Skin epidermis (tissue), 12 donors: ENCODE measurements at regions not wholly inside any gene's neighbourhood (a gene's known extent, or its start where the extent isn't known, plus 50 kb on each side); places are given as distances from the start of the nearest gene placed in this dataset.

Source experiments
- H3K27ac ChIP-seq, 21 experiments: fragments of 200-600 bp; sonication (generic) in 11 of 21; one replicate each; pipeline ENCODE4 v1.5.0; 2020; ENCODE audit warnings: mild to moderate bottlenecking in 3 of 21, inconsistent platforms in 2 of 21, moderate library complexity in 2 of 21
- H3K4me3 ChIP-seq, 7 experiments: fragments of 200-600 bp; sonication (generic) in 2 of 7; one replicate each; pipeline ENCODE4 v1.5.0; 2020; ENCODE audit warnings: inconsistent platforms in 2 of 7, mild to moderate bottlenecking in 2 of 7, moderate library complexity in 1 of 7

DNA sequence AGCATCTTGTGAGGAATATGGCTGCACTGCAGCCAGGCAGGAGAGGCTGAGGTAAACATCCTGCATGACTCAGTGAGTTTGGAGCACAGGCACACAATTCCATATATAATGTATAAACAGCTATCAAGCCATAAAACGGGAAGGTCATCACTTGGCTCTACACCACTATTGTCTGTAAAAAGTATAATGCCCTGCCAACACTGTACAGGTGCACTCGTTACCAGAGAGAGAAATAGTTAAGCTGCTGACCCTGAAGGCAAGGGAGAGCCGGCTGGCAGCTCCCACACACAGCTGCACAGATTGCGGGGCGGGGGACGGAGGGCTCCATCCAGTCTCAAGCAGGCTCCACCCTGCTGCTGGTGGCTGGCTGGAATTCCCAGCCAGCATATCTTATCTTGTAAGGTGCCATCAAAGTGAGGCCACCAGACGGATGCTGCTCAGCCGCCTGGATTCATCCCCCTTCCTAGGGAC, 668.1 kb downstream of the SLITRK5 start:
- Histone ChIP-seq H3K4me3 (no peak overlapping the region), H3K27ac (no peak overlapping the region)

DNA sequence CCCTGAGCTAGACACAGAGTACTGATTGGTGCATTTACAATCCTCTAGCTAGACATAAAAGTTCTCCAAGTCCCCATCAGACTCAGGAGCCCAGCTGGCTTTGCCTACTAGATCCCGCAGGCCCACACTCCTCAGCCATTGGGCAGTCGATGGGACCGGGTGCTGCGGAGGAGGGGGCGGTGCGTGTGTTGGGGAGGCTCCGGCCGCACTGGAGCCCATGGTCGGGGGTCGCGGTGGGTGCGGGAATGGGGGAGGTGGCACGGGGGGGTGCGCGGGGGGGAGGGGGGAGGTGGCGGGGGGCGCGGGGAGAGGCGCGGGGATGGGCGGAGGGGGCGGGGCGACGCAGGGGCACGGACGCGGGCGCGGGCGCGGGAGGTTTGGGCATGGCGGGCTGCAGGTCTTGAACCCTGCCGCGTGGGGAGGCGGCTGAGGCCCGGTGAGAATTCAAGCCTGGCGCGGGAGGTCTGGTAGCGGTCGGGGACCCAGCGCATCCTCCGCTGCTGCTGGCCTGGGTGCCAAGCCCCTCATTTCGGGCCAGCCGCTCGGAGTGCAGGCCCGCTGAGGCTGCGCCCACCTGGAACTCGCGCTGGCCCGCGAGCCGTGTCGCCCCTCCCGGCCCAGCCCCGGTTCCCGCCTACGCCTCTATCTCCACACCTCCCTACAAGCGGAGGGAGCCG, 674.1 kb downstream of the SLITRK5 start:
- no peak overlapping the region for H3K4me3 ChIP-seq

DNA sequence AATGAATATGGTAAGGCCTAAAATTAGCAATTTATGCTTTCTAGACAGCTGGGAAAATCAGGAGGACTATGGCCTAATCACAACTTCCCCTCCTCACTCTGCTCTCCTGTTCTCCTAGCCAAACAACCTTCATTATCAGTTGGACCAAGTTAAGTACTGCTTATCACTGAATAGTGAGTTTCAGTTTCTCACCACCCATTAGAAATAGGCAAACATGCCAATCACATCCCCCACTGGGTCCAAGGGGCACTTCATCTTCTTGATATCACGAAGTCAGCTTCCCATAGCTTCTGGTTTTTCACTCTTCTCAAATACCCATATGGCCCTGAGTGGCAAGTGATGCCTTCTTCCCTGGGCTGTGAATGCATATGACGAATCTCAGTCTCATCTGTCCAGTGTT, 689.6 kb downstream of the SLITRK5 start:
- no peak overlapping the region for H3K4me3 ChIP-seq
- H3K27ac ChIP-seq: no peak overlapping the region

More for the DNA sequence above, 674.1 kb downstream of the SLITRK5 start:
- no peak overlapping the region for H3K27ac ChIP-seq

DNA sequence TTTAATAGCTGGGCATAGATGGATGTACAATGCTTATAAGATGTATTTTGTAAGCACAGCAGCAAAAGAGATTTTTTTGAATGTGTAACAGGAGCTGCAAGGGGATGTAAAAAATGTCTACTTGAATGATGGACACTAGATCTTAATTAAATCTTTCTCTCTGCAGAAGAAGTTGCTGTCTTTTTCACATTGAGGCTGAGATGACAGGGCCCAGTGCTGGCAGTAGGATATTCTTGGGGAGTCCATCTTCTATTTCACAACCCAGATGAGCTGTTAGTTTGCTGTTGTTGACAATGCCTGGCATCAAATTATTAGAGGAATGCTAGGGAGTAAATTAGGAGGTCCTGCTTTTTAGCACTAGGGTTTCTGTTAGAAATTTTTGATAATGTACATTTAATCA, 698.7 kb downstream of the SLITRK5 start:
- H3K4me3 ChIP-seq: no peak overlapping the region
- H3K27ac ChIP-seq: no peak overlapping the region

DNA sequence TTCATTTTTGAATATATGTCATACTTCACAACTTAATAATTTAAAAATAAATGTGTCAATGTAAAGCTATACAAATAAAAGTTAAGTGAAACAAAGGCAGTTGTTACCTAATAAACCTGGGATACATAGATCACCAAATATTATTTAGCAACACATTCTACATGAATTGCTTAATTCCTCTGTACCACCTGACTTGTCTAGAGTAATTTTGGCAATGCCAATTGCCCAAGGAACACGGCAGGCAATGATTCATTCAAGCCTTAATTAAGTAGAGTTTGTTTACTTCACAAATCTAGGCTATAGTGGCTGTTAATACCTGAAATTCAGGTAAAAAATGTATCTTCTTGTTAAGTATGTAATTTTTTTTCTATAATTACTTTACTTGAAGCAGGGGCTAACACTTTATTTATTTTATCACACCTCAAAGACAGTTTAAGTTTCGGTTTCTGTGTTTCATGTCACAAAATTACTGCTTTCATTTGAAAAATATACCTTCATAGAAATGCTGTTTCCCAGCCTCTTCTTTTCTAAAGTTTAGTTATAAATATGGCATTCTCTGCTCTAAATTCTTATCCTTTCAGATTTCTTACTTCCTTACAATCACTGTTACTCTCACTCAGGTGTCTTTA, 705.7 kb downstream of the SLITRK5 start:
- Histone ChIP-seq H3K27ac (no peak overlapping the region), H3K4me3 (no peak overlapping the region)

DNA sequence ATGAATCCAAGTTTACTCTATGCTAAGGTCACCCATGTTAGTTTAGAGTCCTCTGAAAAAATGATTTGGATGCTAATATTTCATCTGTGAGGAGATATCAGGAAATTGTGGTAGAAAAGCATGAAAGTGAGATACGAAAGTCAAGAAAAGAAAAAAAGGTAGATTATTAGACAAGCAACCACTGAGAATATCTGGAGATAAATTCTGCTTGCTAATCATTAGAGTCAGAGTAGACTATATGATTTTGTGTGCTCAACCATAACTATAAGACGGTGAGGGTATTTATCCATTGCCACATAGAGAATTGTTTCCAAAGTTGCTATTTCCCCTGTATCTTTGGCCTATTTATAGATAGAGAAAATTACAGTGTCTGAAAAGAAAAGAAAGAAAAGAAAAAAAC, 706.7 kb downstream of the SLITRK5 start:
- Histone ChIP-seq H3K27ac (no peak overlapping the region), H3K4me3 (no peak overlapping the region)

DNA sequence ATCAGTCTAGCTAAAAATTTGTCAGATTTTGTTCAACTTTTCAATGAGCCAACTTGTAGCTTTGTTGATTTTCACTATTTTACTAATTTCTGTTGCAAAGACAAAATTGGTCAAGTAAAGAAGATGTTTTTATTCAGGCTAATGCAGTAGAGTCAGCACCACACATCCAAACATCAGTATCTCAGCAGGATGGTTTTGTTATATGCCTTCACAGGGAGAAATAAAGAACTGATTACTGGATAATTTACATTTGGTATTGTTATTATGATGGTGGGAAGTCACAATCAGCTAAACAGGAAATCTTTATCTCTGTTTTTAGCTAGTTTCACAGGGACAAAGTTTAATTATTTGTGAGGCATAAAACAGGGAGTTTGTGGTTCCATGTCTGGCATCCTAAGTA, 713.4 kb downstream of the SLITRK5 start:
- no peak overlapping the region for H3K4me3 ChIP-seq
- H3K27ac ChIP-seq: no peak overlapping the region

DNA sequence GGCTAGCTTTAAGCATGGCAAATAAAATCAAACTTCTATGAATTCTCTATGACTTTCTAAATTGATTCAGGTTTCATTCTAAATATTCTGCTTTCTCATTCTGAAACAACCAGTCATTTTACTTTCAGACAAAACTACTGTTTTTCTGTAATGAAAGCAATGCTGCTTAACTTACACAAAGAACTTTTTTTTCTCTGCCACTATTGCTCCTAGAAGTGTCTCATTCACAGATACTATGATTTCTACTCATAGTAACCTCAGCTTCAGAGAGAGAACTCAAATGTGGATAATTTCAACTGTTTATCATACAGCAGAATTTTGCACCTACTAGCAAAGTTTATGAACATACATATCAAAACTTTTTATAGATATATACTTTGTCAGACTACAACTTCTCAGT, 724.6 kb downstream of the SLITRK5 start:
- no peak overlapping the region for H3K4me3 ChIP-seq
- H3K27ac ChIP-seq: no peak overlapping the region

DNA sequence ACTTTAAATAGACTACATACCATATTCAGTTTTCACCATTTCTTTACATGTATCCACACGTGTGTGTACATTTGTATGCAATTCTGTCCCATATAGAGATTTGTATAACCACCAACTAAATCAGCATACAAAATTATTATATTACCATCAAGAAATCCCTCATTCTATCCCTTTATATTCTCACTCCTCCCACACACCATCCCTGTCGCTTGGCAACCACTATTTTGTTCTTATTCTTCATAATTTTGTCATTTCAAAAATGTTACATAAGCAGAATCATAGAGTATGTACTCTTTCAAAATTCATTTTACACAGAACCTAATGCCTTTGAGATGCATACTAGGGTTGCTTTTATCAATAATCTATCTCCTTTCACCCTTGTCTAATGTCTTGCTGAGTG, 740.5 kb downstream of the SLITRK5 start:
- no peak overlapping the region for H3K4me3 ChIP-seq
- H3K27ac ChIP-seq: no peak overlapping the region

DNA sequence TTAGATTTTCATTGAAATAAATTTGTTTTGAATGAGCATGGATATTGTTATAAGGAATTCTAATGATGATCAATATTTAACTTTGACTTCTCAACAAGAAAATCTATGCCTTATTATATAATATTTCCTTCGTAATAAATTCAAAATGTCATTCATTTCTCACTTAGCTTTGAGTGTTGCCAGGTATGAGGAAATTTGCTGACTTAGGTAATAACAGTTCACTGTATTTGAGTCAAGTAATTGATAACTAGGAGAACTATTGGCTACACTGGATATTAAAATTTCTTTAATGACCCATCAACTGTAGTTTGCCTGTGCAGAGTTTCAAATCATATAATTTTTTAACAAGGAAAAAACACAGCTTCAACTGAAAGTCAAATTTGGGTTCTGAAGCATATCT, 746.6 kb downstream of the SLITRK5 start:
- H3K27ac ChIP-seq: no peak overlapping the region
- H3K4me3 ChIP-seq: no peak overlapping the region

DNA sequence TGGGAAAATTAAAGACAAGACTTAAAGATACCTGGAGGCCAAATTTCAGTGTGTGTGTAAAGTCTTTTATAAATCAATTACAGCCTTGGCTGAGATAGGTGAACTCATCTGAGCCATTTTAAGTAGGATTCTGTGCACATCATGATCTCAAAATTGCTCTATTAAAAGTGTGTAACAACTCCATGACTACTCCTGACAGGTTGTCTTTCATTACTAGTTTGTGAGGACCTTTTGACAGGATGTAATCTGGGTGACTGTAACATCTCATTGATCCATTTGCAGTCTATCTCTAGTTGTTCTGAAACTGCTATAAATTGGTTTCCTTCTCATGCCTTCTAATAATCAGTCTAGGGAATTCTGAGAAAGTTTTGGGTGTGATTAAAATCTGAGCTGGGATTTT, 753.3 kb downstream of the SLITRK5 start:
- Histone ChIP-seq H3K27ac (no peak overlapping the region), H3K4me3 (no peak overlapping the region)

DNA sequence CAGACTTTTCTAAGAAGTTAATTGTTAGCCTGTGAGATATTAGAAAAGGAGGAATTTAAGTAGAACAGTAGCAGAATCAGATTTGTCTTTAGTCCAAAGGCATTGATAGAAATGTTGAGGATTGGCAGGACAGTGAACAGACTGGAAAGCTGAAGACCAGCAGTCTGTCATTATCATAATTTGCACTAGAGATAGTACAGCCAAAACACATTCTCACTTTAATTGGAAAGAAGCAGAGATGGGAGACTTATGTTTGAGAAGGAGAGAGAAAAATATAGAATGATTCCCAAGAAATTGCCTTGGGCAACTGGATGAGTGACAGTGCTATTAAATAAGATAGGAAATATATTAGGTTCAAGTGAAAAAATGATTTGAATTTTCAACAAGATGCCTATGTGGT, 755.5 kb downstream of the SLITRK5 start:
- Histone ChIP-seq H3K27ac (no peak overlapping the region), H3K4me3 (no peak overlapping the region)

DNA sequence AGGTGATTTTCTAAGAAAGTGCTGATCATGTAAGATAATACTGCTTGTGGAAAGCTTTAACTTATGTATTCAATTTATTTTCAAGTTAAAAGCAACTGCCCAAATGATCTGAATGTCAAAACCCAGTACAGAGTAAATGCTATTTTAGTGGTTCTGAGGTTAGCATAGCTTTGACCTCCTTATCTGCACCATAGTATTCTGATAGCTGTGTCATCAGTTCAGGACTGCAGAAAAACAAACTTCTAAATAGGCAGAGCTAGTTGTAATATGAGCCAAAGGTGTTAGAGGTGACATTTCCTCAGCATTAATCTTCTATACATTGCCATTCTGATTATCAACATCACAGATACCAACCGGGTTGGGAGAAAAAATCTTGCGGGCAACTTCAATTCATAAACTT, 758.7 kb downstream of the SLITRK5 start:
- H3K4me3 ChIP-seq: no peak overlapping the region

DNA sequence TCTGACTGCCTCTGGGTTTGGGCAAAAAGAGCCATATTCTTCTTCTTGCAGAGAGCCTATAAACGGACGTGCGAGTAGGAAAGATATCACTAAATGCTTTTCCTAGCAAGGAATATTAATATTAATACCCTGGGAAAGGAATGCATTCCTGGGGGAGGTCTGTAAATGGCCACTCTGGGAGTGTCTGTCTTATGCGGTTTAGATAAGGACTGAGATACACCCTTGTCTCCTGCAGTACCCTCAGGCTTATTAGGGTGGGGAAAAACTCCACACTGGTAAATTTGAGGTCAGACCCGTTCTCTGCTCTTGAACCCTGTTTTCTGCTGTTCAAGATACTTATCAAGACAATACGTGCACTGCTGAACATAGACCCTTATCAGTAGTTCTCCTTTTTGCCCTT, 763.8 kb downstream of the SLITRK5 start:
- Histone ChIP-seq H3K27ac (no peak overlapping the region), H3K4me3 (no peak overlapping the region)

More for the DNA sequence above, 758.7 kb downstream of the SLITRK5 start:
- no peak overlapping the region for H3K27ac ChIP-seq

DNA sequence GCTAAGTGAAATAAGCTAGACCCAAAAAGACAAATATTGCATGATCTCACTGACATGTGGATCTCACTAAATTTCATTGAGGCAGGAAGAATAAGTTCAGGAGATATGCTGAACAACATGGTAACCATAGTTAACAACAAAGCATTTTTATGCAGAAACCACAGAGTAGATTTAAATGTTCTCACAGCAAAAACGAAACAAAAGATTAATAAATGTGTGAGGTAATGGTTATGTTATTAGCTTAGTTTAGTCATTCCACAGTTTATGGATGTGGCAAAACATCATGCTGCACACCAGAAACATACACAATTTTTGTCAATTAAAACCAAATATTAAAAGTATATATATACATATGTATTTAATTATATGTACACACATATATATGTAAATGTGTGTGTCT, 765.8 kb downstream of the SLITRK5 start:
- Histone ChIP-seq H3K4me3 (no peak overlapping the region), H3K27ac (no peak overlapping the region)

DNA sequence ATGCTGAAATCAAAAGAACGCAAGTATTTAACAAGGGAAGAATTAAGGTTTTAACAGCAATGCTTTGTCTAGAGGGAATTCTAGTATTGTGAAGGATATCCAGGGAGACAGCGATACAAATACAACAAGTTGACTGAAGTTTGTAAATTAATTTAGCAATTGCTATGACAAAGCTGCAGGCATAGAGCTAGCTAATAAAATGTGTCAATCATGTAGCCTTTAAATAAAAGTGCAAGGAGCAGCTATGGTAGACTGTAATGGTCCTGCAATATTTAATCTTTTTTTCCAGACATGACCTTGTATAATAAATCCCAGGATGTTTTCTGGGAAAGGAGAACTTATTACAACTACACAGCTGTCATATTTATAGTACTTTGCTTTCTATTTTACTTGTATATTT, 779.3 kb downstream of the SLITRK5 start:
- Histone ChIP-seq H3K27ac (no peak overlapping the region), H3K4me3 (no peak overlapping the region)

DNA sequence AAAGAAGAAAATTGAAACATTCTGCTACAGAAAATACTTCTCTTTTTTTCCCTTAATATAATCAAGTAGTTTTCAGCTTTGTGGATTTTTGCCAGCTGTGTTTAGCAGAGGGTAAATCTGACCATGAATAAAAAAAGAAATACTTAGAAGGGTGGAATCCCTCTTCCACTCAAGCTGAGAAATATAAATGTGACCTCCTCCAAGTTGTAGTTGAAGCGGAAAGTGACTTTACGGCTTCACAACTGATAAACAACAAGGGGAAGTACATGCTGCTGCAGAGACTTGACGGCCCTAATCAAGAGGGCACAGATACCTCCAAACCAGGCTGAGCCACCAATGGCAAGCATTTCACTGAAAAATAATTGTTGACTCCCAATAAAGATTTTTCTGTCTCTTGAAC, 785.0 kb downstream of the SLITRK5 start:
- Histone ChIP-seq H3K4me3 (no peak overlapping the region), H3K27ac (no peak overlapping the region)

DNA sequence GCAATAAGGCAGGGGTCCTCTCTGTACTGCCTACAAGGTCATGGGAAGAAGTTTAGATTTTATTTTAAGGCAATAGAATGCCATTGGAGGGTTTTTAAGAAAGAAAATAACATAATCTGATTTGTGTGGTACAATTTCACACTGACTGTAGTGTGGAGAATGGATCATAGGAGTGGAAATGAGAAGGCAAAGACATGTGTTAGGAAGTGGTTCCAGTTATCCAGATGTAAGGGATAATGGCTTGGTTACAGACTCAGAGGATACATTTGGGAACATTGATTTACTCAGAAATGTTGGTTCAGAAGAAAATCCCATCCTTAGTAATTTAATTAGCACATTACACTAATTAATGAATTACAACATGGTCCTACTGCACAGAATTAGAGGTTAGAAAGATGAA, 788.2 kb downstream of the SLITRK5 start:
- Histone ChIP-seq H3K4me3 (no peak overlapping the region), H3K27ac (no peak overlapping the region)

DNA sequence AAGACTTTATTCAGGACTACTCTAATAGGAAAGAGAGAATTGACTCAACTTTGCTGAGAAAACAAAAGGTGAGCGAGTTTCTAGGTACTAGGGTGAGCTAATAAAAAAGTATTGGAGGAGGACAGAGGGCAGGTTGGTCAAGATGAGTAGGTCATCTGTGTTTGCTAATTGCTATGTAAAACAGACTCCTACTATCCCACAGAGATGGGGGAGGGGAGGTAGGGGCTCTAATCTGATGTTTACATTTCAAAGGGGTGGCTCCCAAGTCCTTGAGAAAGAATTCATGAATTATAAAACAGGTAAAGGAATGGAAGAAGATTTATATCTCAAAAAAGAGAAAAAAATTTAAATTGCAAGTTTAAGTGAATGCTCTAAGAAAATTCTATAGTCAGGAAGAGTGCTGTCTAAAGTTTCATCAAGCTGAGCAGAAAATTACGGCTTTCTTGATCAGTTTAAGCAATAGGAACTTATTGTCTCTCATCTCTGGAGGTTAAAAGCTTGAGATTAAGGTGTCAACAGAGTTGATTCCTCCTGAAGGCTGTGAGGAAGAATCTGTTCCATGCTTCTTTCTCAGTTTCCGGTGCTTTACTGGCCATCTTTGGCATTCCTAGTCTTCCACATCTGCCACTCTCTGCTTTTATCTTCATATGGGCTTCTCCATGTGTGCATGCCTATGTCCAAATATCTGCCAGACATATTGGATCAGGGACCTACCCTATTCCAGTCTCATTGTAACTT, 790.3 kb downstream of the SLITRK5 start:
- H3K27ac ChIP-seq: no peak overlapping the region
- no peak overlapping the region for H3K4me3 ChIP-seq

DNA sequence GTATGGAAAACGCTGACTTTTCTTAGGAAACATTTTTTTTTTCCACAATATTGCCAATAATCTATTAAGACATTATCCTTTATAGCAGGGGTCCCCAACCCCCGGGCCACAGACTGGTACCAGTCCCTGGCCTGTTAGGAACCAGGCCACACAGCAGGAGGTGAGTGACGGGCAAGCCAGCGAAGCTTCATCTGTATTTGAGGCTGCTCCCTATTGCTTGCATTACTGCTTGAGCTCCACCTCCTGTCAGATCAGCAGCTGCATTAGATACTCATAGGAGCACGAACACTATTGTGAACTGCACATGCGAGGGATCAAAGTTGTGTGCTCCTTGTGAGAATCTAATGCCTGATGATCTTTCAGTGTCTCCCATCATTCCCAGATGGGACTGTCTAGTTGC, 793.7 kb downstream of the SLITRK5 start:
- H3K27ac ChIP-seq: no peak overlapping the region
- no peak overlapping the region for H3K4me3 ChIP-seq

DNA sequence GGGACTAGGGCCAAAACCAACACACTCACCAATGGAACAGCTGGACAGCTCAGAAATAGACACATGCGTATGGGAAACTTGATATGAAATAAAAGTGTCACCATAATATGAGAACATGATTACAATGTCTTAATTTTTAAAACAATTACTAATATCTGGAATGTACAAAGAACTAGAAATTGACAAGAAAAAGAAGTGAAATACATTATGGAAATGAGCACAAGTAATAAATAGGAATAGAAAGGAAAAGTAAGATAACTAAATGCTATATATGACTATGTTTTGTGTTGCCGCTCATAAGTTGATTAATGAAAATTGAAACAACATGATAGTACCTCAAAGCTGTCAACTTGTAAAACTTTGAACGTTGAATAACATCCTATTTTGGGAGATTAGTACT, 801.1 kb downstream of the SLITRK5 start:
- no peak overlapping the region for H3K27ac ChIP-seq
- no peak overlapping the region for H3K4me3 ChIP-seq
